ENCODE measurements at regions not wholly inside any gene's neighbourhood (a gene's known extent, or its start where the extent isn't known, plus 50 kb on each side); places are given as distances from the start of the nearest gene placed in this dataset.

DNA sequence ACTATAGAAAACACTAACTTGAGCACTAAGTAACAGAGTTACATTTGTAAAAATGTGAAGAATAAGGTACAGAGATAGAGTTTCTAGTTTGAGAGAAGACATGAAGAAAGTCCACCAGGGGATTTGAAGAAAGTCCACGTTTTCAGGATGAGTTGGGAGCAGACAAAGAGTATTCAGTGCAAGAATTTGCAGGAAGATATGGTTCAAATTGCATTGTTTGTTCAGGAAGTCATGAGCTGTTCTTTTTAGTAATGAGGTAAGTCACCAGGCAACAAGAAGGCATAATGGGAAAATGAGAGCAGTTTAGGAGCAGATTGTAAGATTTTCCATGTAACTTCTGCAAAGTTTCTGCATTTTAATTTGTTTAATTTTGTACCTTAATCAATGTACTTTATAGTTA is 618.0 kb downstream of the DACH1 start:
- no peak overlapping the region for H2AFZ ChIP-seq (ENCODE audit: low read depth, low read length)
- H3K36me3 ChIP-seq (ENCODE audit: insufficient read depth, low read length), result no peaks in the 10 kb centered on the region
- H3K9me2 ChIP-seq (ENCODE audit: insufficient read depth, low read length), result no peaks in the 10 kb centered on the region
- H3K4me3 ChIP-seq (ENCODE audit: low read length), result no peak overlapping the region
- H3K79me2 ChIP-seq (replicated peaks; ENCODE audit: insufficient read depth, low read length), result no peaks in the 10 kb centered on the region
- no peaks in the 10 kb centered on the region for H3K27me3 ChIP-seq (ENCODE audit: insufficient read depth, low read depth, low read length)
- no peak overlapping the region for H3K27ac ChIP-seq (ENCODE audit: low read length)
- H3K4me2 ChIP-seq (ENCODE audit: low read length), result no peak overlapping the region
- H3K9ac ChIP-seq (ENCODE audit: low read length), result no peak overlapping the region
- TF ChIP-seq EZH2 (IDR thresholded peaks at IDR 0.05; ENCODE audit: borderline replicate concordance, insufficient read depth, low read length, poor library complexity, severe bottlenecking), result no peak
- TF ChIP-seq, protein P1, sequence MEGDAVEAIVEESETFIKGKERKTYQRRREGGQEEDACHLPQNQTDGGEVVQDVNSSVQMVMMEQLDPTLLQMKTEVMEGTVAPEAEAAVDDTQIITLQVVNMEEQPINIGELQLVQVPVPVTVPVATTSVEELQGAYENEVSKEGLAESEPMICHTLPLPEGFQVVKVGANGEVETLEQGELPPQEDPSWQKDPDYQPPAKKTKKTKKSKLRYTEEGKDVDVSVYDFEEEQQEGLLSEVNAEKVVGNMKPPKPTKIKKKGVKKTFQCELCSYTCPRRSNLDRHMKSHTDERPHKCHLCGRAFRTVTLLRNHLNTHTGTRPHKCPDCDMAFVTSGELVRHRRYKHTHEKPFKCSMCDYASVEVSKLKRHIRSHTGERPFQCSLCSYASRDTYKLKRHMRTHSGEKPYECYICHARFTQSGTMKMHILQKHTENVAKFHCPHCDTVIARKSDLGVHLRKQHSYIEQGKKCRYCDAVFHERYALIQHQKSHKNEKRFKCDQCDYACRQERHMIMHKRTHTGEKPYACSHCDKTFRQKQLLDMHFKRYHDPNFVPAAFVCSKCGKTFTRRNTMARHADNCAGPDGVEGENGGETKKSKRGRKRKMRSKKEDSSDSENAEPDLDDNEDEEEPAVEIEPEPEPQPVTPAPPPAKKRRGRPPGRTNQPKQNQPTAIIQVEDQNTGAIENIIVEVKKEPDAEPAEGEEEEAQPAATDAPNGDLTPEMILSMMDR (IDR thresholded peaks at IDR 0.05; ENCODE audit: poor library complexity, severe bottlenecking), result no peak
- H3F3A ChIP-seq (ENCODE audit: insufficient read depth, low read length, poor library complexity, severe bottlenecking), result no peaks in the 10 kb centered on the region
- no peaks in the 10 kb centered on the region for H3K9me3 ChIP-seq (ENCODE audit: low read length)
- no peaks in the 10 kb centered on the region for H4K20me1 ChIP-seq (ENCODE audit: insufficient read depth)

DNA sequence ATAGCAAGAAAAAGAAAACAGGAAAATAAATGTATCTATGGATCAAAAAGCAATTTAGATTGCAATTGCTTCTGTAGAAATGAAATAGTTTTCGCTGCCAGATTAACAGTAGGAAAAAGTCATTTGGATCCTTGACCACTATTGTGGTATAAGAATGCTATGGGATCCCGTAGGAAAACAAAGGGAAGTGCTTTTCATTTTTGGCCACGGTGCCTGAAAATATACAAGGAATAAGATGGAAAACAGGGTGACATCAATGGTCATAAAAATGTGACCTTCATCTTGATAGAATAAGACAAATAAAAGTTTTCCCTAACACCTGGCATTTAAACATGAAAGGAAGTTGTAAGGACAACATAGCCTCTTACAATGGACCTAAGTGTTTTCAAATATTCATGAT is 622.8 kb downstream of the DACH1 start:
- H3K36me3 ChIP-seq (ENCODE audit: insufficient read depth, low read length), result no peaks in the 10 kb centered on the region
- H3K9me3 ChIP-seq (ENCODE audit: low read length), result no peaks in the 10 kb centered on the region
- no peak overlapping the region for H3K4me2 ChIP-seq (ENCODE audit: low read length)
- no peaks in the 10 kb centered on the region for H3K27me3 ChIP-seq (ENCODE audit: insufficient read depth, low read depth, low read length)
- H2AFZ ChIP-seq (ENCODE audit: low read depth, low read length), result no peak overlapping the region
- no peak for TF ChIP-seq POLR2AphosphoS5 (IDR thresholded peaks at IDR 0.05)
- TF ChIP-seq TAF1 (IDR thresholded peaks at IDR 0.05; ENCODE audit: low read depth), result no peak
- no peak for TF ChIP-seq SMC3 (conservative IDR thresholded peaks at IDR 0.05; ENCODE audit: poor library complexity)
- TF ChIP-seq EP300 (conservative IDR thresholded peaks at IDR 0.05; ENCODE audit: poor library complexity, severe bottlenecking), result no peak
- TF ChIP-seq EZH2 (IDR thresholded peaks at IDR 0.05; ENCODE audit: borderline replicate concordance, insufficient read depth, low read length, poor library complexity, severe bottlenecking), result no peak
- no peak for TF ChIP-seq RAD21 (conservative IDR thresholded peaks at IDR 0.05)
- TF ChIP-seq, protein P2, sequence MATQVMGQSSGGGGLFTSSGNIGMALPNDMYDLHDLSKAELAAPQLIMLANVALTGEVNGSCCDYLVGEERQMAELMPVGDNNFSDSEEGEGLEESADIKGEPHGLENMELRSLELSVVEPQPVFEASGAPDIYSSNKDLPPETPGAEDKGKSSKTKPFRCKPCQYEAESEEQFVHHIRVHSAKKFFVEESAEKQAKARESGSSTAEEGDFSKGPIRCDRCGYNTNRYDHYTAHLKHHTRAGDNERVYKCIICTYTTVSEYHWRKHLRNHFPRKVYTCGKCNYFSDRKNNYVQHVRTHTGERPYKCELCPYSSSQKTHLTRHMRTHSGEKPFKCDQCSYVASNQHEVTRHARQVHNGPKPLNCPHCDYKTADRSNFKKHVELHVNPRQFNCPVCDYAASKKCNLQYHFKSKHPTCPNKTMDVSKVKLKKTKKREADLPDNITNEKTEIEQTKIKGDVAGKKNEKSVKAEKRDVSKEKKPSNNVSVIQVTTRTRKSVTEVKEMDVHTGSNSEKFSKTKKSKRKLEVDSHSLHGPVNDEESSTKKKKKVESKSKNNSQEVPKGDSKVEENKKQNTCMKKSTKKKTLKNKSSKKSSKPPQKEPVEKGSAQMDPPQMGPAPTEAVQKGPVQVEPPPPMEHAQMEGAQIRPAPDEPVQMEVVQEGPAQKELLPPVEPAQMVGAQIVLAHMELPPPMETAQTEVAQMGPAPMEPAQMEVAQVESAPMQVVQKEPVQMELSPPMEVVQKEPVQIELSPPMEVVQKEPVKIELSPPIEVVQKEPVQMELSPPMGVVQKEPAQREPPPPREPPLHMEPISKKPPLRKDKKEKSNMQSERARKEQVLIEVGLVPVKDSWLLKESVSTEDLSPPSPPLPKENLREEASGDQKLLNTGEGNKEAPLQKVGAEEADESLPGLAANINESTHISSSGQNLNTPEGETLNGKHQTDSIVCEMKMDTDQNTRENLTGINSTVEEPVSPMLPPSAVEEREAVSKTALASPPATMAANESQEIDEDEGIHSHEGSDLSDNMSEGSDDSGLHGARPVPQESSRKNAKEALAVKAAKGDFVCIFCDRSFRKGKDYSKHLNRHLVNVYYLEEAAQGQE (IDR thresholded peaks at IDR 0.05; ENCODE audit: borderline replicate concordance), result no peak
- TF ChIP-seq, protein P1 (IDR thresholded peaks at IDR 0.05; ENCODE audit: poor library complexity, severe bottlenecking), result no peak
- no peak for TF ChIP-seq MXI1 (conservative IDR thresholded peaks at IDR 0.05; ENCODE audit: poor library complexity, severe bottlenecking)
- no peaks in the 10 kb centered on the region for H3K79me2 ChIP-seq (replicated peaks; ENCODE audit: insufficient read depth, low read length)
- no peaks in the 10 kb centered on the region for H4K20me1 ChIP-seq (ENCODE audit: insufficient read depth)
- no peak overlapping the region for H3K4me3 ChIP-seq (ENCODE audit: low read length)
- H3F3A ChIP-seq (ENCODE audit: insufficient read depth, low read length, poor library complexity, severe bottlenecking), result no peaks in the 10 kb centered on the region
- H3K9me2 ChIP-seq (ENCODE audit: insufficient read depth, low read length), result no peaks in the 10 kb centered on the region
- H3K9ac ChIP-seq (ENCODE audit: low read length), result no peak overlapping the region
- H3K27ac ChIP-seq (ENCODE audit: low read length), result no peak overlapping the region

Data from neural cell (in vitro differentiated cells).